ENCODE measurements at regions not wholly inside any gene's neighbourhood (a gene's known extent, or its start where the extent isn't known, plus 50 kb on each side); places are given as distances from the start of the nearest gene placed in this dataset.

DNA sequence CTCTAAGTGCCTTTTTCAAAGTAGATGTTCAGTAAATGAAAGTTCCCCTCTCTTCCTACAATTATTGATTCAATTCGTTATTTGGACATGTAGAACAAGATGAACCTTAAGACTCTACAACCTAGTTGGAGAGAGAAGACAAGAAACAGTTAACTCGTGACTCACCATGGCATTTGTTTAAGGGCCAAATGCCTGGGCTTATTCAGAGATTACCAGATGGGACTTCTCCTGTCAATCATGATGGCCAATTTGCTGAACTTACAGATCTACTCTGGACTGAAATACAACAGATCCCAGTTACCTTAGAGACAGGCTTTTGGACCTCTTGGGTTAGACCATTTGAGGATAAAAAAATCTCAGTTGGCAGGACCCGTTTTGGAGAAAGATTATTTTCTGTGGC lies 93.5 kb downstream of the C1orf94 start:
- no peak for DNase-seq

DNA sequence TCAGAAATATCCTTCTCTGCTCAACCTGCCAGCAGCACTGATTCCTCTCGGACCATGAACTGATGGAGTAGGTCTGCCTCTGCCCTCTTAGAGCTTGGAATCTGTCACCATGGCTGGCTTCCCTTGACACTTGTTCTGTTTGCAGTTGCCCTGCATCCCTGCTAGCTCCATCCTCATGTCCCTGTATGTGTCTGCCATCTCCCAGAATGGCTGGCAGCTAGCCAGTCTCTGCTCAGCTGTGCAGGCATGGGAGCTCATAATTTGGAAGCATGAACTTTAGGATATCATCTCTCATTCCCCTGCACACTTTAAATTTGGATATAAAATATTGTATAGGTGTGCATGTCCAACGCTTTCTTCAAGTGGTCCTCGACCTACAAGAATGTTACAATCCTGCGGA lies 95.4 kb downstream of the C1orf94 start:
- no peak for DNase-seq

DNA sequence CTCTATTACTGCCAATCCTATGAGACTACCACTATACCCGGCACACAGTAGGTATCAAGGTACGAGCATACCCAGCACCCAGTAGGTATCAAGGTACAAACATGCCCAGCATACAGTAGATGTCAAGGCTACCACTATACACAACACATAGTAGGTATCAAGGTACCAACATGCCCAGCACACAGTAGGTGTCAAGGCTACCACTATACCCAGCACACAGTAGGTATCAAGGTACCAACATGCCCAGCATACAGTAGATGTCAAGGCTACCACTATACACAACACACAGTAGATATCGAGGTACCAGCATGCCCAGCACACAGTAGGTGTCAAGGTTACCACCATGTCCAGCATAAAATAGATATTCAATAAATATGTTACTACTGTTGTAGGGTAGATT lies 98.4 kb downstream of the C1orf94 start:
- no peak for DNase-seq

DNA sequence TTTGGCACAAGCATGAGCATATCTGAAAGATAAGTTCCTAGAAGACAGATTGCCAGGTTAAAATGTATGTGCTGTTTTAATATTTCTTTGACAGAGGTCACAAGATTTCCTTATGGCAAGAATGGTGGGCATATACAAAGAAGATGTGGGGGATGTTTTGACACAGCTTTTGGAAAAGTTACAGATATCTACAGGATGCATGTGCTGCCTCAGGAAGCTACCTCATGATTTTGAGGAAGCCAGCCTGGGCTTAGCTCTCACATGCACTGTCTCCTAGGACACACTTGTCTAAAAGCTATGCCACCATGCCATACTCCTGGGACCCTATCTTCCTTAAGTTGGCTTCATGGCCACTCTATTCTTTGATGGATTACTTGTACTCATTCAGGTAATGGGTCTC lies 99.9 kb downstream of the C1orf94 start:
- DNase-seq, result no peak

DNA sequence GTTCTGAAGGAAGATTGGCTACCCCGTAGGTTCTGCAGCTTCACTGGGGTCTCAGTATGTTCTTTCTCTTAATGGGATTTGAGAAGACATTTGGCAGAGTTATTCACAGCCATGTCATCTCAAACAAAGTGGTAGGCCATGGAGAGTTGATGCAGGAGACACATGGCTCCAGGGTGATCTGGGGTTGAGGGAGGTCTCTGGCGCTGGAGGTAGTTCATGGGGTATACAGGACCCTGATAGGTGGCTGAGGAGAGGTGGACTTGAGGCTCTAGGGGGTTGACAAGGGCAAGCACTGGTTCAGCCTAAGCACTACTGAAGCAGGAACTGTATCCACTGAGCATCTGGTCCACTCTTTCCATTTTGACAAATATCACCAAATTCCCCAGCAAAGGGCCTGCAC lies 100.4 kb downstream of the C1orf94 start:
- no peak for DNase-seq

DNA sequence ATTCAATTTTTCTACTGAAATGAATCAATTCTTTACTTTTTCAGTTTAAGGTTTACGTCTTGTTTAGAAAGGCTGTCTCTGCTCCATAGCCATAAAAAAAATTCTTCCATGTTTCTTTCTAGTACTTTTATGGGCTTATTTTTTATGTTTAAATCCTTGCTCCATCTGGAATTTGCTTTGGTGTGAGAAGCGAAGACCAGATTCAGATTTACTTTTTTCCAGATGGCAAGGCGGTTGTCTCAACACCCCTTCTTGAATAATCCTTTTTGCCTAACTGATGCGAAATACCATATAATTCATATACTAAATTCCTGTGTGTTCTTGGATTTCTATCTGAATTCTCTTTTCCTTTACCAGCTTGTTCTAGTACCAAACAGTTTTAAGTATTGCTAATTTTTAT lies 101.5 kb downstream of the C1orf94 start:
- no peak for DNase-seq

DNA sequence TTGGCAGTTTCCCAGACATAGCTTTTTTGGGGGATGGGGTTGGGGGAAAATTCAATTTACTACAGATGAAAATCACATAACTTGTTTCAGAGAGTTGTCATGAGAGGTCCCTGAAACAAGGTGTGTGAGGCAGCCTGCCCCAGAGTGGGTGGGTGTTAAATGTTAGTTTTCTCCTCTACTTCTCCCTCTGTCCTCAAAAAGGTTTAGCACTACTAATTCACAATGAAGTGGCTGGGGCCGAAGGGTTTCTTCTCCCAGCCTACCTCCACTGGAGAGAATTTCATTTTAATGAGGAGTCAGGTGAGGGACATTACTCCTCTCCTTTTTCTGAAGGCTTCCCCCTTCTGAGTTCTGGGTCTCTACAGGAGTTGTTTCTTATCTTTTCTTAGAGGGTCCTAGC lies 103.3 kb downstream of the C1orf94 start:
- DNase-seq, result no peak

DNA sequence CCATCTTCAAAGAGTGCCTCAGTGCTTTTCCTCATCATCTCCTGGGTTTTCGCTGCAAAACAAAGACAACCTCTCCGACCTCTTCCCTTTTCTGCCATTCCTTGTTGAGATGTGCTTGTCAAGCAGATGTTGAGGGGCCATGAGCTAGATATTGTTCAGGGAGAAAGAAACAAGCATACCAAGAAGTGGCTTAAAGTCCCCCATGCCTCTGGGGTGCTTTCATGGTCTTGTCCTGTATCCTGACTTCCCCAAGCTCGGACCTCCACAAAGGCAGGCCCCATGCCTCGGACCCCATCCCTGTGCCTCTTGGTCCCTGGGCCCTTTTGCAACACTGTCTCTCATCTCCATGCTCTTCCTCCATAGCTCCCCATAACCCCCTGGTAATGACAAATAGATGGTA lies 103.8 kb downstream of the C1orf94 start:
- DNase-seq, result no peak

DNA sequence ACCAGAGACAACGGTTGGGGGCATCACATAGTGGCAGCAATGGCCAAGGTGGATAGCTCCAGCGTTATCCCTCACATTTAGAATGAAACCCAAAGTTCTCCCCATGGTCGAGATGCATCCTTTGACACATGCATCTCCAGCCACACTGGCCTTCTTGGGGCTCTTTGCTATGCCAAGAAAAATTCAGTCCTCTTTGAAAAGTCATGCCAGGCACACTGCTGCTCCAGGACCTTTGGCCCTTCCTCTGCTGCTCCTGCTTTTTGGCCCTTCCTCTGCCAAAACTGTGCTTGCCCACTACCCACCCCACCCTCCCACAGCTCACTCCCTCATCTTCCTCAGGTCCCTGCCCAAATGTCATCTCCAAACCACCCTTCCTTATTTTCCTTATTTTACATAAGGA lies 106.4 kb downstream of the C1orf94 start:
- DNase-seq, result no peak

DNA sequence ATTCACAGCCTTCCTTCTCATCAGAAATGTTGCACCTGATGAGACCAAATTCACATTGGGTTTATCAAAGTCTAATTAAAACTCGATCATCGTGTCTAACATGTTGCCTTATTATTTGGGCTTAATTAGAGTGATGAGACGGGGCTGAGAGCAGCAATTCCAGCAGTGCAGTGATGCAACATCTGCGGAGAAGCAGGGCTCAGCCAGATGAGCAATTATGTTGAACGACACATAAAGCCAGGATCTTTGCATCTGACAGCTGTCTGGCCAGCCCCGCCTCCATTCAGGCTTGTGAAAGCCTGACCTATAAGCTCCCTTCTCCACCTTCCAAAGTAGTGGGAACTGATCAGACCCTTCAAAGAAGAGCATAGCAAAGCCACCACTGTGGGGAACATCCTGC lies 109.8 kb downstream of the C1orf94 start:
- DNase-seq, result no peak

DNA sequence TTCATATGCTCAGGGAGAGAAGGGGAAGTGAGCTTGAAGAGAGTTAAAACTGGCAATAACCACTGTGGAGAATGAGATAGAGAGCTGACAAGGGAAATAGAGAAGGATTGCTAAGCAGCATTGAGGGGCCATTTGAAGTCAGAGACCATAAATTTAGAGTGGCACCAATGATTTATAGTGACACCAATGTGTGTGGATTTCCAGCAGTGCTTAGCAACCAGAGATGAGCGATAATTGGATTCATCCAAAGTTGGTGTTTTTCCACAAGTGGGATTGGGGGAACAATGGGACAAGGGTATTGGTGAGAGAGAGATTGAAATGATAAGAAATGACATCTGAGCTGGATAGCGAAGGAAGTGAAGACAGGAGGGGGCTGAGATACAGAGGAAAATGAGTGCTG lies 114.1 kb downstream of the C1orf94 start:
- no peak for DNase-seq

DNA sequence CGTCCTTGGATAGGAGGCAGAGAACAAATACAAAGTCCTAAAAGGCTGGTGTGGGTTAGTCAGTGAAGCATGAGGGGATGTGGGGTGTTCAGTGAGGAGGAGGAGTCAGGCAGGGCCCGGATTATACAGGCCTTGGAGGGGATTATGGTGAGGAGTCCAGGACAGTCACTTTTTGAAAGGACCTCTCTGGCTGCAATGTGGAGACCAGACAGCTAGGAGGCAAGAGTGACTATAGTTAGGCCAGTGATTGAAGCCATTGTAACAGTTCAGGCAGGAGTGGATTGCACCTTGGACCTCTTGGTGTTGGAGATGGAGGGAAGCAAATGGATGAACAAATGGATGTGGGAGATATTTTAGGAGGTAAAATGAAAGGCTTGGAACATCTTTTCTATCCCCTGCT lies 115.8 kb downstream of the C1orf94 start:
- no peak for DNase-seq

DNA sequence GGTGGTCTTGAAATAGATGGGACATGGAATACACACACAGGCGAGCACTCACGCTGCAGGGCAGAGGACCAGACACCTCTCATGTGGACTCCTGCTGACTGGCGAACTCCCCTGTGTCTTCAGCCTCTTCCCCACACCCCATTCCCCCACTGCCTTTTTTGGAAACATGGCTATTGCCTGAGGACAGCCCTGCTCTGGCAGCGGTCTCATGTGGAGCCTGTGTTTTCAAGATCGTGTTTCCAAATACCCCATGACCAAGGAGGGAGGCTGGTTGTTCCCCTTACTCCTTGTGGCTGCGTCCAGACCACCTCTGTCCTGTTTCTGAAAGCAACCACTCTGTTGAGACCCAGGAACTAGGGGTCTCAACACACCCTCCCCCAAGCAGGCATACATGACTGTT lies 119.4 kb downstream of the C1orf94 start:
- no peak for DNase-seq

DNA sequence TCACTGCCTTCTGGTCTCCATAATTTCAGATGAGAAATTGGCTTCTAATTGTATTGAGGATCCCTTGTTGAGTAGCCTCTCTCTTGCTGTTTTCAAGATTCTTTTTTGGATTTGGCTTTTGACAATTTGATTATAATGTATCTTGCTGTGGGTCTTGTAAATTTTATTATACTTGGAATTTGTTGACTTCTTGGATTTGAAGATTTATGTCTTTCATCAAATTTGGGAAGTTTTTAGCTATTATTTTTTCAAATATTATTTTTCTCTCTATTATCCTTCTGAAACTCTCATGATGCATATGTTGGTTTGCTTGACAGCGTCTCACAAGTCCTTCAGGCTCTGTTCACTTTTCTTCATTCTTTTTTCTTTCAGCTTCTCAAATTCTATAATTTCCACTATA lies 126.1 kb downstream of the C1orf94 start:
- DNase-seq, result no peak

DNA sequence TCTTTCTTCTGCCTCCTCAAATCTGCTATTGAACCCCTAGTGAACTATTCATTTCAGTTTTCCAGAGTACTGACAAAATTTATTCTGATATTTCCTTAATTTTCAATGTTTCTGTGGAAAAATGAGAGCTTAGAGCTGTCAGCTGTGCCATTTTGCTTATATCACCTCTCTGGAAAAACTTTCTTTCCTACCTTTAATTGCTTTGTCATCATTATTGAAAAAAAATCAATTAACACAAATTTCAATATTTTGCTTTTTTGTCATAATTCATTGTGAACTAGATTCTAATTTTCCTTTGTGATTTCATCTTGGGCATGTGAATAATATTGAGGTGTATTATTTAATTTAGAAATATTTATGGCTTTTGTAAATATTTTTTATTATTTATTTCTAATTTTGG lies 126.5 kb downstream of the C1orf94 start:
- DNase-seq, result no peak

DNA sequence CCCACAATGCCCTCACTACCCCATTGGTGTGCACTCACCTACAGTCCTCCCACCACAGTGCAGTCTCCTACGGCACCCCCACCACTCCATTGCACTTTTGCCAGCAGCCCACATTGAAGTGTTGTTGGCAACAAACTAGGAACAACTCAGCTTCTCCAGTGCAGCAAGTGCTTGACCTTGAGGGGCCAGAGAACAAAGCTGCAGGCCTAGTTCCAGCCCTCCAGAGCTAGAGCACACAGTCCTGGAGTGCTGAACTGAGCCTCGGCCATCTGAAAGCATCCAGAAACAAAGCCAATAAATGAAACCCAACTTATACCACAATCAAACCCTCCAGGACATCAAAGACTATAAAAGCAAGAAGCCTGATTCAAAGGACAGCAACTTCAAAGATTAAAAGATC lies 129.9 kb downstream of the C1orf94 start:
- no peak for DNase-seq

DNA sequence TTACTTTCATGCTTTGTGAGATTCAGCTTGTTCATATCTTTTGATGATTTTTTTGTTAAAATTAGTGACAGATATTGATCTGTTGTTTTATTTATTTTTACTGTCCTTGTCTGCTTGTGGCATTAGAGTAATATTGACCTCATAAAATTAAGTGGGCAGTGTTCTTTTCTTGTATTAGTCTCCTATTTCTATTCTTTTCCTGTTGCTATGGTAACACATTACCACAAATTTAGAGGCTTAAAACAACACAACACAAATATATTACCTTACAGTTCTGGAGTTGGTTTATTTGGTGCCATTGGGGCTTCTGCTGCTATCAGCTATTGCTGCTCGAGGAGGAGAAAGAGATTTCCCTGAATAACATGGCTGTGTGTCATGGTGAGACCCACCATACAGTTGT lies 135.7 kb downstream of the C1orf94 start:
- DNase-seq, result no peak

DNA sequence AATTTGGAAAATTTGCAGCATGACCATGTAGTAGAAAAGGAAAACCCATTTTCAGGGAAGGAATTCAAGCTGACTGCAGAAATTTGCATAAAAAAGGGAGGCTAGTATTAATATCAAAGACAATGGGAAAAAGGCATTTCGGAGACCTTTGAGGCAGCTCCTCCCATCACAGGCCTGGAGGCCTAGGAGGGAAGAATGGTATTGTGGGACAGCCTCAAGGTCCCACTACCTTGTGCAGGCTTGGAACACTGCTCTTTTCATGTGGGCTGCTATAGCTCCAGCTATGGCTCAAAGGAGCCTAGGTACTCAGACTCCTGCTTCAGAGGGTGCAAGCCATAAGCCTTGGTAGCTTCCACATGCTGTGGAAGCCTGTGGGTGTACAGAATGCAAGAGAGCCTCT lies 139.3 kb downstream of the C1orf94 start:
- no peak for DNase-seq

DNA sequence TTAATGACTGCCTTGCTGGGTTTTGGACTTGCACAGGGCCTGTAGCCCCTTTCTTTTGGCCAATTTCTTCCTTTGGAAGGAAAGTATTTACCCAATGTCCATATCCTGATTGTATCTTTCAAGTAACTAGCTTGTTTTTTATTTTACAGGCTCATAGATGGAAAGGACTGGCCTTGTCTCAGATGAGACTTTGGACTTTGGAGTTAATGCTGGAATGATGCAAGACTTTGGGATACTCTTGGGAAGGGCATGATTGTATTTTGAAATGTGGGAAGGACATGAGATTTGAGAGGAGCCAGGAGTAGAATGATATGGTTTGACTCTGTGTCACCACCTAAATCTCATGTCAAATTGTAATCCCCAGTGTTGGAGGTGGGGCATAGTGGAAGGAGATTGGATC lies 140.1 kb downstream of the C1orf94 start:
- DNase-seq, result no peak

DNA sequence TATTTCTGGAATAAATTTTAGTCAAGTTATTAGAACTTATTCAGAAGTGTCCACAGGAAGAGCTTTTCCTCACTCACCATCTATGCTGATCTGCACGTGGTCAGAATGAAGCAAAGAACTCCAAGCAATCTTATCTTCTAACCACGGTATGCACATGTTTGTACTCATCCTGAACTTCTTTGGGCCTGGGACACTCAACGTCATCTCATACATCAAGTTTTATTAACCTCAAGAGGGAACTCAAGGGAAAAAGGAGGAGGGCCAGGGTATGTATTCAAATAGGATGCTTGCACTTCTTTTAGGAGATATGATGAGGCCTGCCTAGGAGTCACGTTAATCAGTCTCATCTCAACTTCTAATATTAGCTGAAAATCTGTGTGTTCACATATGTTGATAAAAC lies 142.5 kb downstream of the C1orf94 start:
- no peak for DNase-seq

DNA sequence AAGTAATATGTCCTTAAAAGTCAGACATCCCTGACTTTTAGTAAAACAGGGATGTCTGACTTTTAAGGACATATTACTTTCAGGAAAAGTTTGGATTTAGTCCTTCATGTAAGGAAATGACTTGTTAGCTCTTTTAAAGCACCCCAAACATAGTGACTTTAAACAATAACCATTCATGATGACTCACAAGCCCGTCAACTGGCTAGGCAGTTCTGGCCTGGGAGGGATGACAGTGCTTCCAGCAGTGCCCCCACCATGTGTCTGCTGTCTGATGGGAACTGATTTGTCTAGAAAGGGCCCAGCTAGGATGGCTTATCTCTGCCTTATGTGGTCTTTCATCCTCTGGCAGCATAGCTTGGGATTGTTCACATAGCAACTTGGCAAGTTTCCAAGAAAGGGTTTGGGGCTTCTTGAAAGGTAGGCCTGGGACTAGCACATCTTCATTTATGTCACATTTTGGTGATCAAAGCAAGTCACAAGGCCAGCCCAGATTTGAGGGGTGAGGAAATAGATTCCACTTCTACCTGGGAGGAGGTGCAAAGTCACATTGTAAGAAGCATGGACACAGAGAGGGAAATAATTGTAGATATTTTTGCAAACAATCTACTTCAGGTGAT lies 143.5 kb downstream of the C1orf94 start:
- no peak for DNase-seq

DNA sequence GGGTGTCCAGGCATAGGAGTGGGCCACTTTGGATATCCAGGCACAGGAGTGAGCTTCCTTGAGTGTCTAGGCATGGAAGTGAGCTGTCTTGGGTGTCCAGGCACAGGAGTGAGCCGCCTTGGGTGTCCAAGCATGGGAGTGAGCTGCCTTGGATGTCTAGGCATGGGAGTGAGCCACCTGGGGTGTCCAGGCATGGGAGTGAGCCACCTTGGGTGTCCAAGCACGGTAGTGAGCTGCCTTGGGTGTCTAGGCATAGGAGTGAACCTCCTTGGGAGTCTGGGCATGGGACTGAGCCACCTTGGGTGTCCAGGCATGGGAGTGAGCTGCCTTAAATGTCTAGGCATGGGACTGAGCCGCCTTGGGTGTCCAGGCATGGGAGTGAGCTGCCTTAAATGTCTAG lies 146.3 kb downstream of the C1orf94 start:
- no peak for DNase-seq

DNA sequence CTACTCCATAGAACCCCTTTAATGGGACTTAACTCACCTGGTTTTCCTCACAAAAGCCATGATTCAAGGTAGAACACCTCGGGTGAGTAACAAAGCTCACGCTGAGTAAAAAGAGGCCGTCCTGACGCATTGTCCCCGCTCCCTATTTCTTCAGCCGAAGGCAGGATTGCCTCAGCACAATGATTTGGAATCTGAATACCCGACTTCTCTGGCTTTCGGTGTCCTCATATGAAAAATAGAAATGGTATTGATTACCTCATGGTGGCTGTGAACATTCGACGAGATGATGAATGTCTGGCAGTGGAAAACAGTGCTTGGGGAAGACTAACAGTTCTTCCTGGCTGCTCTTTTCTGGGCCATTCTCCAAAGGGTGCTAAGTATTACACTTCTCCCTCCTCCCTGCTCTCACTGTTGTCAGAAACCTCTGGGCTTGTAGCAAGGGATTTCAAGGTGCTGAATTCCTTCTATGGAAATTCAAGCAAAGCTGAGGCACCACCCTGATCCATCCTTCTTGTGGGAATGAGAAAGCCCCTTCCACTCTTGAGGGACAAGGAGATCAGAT lies 148.3 kb downstream of the C1orf94 start:
- no peak for DNase-seq

DNA sequence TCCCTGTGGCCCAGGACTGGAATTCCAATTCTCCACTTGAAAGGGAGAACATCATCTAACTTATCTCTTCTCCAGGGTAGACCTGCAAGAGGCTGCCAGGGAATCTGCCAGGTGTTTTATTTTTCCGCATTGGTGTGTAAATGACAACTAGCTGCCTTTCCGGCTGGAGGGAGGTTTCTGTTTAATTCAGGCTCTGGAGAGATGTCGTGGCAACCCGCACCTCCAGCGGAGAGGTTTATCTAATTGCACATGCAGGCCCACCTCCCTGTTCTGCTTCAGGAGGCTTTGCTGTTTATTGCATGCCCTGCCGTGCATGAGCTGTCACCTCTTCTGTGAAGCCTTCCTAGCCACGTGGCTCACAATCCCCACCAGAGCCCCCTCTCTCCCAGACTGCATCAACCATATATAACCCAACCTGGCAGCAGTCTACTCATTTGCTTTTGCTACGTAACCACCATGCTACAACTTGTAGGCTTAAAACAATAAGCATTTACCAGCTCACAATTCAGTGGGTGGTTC lies 151.6 kb downstream of the C1orf94 start:
- no peak for DNase-seq

DNA sequence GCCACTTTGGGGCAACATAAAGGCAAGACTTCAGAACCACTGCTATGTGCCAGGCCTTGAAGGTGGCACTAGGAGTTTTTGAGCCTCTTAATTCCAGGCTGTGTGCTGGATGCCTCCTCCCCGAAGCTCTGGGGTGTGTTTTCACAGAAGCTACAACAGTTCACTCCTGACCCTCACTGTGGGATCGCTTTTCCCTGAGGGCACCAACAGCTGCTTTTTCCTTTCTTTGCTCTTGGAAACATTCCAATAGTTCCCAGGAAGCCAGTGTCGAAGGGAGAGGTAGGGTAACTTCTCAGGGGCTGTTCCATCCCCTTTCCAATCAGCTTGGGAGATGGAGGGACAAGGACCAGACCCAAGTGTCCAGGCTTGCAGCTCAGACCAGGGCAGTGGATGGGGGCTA lies 153.4 kb downstream of the C1orf94 start:
- no peak for DNase-seq
